Skeletal muscle cell (primary cell): ENCODE measurements at regions not wholly inside any gene's neighbourhood (a gene's known extent, or its start where the extent isn't known, plus 50 kb on each side); places are given as distances from the start of the nearest gene placed in this dataset.
"Not testable (repeated sequence)": the region's sequence is repeated elsewhere in the genome, so short reads cannot be mapped to it uniquely, and the experiment has no call there.

Source experiments
- DNase-seq: peaks from one replicate; pipeline ENCODE4 v3.0.0-alpha.2; 2010; ENCODE audit warnings: low read depth
- H3K4me3 ChIP-seq: 2 replicates; pipeline ENCODE4 v1.5.1; 2011; ENCODE audit warnings: low read depth, mild to moderate bottlenecking, control low read depth, low read length, moderate library complexity

DNA sequence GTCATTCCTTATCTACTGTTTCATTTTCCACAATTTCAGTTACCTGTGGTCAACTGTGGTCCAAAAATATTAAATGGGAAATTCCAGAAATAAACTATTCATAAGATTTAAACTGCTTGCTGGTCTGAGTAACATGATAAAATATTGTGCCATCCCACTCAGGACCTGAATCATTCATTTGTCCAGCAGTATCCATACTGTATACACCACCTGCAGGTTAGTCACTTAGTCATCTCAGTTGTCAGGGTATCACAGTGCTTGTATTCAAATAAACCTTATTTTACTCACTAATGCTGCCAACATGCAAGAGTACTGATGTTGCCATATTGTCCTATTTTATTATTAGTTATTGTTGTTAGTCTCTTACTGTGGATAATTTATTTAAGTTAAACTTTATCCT, 139.7 kb downstream of the FBXO4 start:
- DNase-seq = no peak
- no peak overlapping the region for H3K4me3 ChIP-seq

DNA sequence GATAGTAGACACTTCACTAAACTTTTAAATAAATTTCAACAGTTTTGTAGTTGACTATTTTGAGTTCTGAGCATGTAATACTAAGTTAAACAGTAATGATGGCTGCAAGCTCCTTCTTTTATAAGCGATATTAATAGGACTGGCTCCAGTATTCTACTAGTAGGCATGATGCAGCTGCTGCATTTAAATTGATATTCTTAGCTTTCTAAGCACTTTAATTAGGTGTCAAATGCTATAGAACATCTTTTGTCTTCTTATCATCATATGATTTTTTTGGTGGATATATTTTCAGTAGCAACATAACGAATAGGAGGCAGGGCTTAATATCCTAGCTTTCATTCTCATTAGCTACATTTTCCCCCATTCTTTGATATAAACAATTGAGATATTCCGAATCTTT, 141.1 kb downstream of the FBXO4 start:
- H3K4me3 ChIP-seq = no peak overlapping the region
- DNase-seq = no peak

DNA sequence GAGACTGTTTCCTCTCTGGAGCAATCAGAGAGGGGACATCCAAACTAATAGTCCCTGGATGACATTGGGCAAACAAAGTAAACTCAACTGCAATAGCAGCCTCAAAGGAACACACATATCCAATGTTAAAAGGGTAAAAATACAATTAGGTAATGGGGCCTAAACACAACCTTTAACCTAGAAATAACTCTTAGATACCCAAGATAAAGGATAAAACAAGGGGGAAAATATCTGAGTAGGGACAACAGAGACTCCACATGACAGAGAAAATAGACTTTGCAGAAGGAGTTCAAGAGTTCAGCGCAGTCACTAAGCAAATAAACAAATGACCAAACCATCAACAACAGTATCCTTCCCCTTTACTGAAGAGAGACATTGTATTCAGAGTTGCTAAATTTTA, 149.3 kb downstream of the FBXO4 start:
- no peak overlapping the region for H3K4me3 ChIP-seq
- DNase-seq = no peak

DNA sequence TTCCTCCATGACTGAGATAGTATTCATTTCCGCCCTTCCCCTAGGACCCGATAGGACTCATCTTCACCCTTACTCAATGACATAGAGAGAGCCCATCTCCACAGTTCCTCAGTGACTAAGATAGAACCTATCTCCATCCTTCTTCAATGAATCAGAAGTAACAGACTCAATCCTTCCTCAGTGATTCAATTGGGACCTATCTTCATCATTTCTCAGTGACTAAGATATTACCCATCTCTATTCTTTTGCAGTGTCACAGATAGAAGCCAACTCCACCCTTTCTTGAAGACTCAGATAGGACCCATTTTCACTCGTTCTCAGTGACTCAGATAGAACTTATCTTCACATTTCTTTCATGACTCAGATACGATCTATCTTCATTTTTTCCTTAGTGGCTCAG, 164.6 kb downstream of the FBXO4 start:
- no peak overlapping the region for H3K4me3 ChIP-seq
- DNase-seq = no peak

DNA sequence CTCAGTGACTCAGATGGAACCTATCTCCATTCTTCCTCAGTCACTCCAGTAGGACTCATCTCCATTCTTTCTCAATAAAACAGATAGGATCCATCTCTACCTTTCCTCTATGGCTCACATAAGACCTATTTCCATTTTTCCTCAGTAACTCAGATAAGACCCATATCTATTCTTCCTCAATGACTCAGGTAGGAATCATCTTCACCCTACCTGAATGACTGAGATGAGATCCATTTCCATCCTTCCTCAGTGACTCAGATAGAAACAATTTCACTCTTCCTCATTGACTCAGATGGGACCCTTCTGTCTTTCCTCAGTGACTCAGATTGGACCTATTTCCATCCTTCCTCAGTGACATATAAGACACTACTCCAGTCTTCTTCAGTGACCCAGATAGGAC, 165.1 kb downstream of the FBXO4 start:
- no peak for DNase-seq
- no peak overlapping the region for H3K4me3 ChIP-seq

DNA sequence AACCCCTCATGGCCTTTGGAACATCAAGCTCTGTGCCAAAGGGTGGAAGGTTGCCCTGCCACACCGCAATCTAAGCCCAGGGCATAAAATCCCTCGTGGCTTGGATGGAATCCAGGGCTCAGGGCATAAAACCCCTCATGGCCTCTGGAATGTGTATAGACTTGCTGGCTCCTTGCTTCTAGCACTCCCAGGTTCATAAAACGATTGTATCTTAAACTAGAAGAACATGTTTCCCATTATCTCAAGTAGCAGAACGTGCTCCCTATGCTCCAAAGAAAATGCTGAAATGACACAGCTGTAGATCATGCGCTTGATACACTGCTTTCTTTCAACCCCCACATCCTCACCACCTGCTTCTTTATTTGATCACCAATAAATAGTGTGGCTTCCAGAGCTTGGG, 174.8 kb downstream of the FBXO4 start:
- H3K4me3 ChIP-seq, DNase-seq: not testable (repeated sequence)

DNA sequence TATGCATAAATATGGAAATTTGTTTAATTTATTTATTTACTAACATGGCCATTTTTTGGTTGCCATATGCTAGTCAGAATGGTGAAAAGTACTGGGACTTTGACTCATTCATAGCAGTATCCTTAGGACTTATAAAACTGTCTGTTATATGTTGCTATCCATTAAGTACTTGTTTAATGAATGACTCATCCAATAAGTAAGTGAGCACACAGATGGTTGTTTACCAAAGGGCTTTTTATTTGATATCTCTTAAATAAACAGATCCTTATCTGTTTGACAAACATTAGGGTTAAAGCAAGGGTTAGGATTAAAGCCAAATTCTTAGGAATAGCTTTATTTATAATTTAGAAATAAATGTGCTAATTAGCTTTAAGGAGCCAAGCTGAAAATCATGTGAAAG, 183.4 kb downstream of the FBXO4 start:
- H3K4me3 ChIP-seq = no peak overlapping the region
- DNase-seq = no peak

DNA sequence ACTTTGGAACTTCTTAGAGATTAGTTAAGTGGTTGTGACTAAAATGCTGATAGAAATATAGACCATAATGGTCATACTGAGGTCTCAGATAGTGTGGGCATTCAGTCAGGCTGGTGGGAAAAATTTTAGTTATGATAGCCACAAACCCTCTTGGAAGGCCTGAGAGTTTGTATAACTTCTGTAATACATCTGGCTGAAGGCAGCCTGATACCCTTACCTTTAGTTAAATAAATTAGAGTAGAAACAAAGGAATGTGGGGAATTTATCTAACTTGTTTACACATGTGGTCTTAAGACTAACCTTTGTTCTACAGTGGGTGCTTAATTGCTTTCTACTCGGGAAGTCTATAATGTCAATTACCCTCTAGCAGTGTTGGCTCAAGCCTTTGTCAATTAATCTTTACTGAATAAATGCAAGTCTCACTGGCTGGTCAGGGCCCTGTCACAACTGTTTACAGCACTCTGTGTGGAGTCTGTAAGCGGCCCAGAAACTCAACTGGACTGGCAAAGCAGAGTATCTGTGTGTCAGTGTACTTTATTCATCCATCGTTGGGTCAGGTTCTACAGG, 184.0 kb downstream of the FBXO4 start:
- no peak overlapping the region for H3K4me3 ChIP-seq
- no peak for DNase-seq

DNA sequence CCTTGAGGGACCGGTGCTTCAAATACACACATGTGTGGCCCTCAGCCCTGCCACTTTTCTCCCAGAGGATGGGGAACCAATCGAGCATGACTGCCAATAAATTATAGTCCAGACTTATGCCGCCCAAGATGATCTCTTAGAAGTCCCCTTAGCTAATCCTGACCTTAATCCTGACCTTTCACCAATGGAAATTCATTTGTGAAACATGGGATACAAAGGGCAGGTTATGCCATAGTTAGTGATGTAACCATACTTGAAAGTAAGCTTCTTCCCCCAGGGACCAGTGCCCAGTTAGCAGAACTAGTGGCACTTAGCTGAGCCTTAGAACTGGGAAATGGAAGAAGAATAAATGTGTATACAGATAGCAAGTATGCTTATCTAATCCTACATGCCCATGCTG, 190.6 kb downstream of the FBXO4 start:
- not testable (repeated sequence) for H3K4me3 ChIP-seq, DNase-seq

DNA sequence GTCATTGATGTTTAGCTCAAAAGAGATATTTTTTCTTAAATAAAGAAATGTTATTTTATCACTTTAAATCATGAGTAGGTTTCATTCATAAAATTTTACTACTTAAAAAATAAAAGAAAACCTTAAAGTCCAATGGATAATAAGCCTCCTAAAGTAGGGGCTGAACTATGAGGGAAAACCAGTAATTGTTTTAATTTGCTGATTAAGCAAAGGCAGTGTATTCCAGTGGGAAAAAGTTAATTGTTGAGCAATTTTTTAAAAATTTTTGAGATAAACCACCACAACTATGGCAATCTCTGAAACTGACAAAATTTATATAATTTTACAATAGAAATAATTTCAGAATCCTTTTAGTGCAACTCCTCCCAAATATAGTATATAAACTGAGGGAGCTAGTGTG, 195.0 kb downstream of the FBXO4 start:
- no peak for DNase-seq
- no peak overlapping the region for H3K4me3 ChIP-seq

DNA sequence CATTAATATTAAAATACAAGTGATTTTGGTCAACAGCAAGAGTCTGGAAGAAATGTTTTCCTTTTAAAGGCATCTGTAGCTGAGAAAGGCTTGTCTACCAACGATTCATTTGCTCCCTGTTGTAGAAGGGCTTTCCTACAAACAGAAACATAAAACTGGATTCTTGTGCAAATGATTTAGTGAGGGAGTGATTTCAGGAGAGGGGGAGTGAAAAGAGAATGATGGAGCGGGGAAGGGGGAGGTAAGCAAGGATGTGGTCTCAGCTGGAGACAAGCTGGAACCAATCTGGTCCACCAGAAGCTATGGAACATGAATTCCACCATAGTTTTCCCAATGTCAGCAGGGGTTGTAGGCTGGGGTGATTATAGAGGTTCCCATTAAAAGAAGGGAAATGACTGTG, 196.3 kb downstream of the FBXO4 start:
- DNase-seq = no peak

DNA sequence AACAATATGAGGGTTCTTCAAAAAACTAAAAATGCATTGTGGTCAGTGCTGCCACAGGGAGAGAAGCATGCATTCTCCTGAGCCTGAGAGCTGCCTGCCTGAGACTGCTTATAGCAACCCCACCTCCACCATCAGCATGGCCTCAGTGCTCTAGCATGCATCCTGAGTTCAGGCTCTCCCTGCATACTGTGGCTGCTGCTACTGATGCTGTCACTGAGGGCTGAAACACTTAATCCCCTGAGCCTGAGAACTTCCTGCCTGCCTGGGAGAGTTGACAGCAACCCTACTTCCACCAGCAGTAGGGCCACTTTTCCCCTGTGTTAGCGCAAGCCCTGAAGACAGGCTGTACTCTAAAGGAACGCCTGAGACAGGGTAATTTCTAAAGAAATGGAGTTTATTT, 206.0 kb downstream of the FBXO4 start:
- no peak overlapping the region for H3K4me3 ChIP-seq
- no peak for DNase-seq

More for the DNA sequence above, 196.3 kb downstream of the FBXO4 start:
- no peak overlapping the region for H3K4me3 ChIP-seq

DNA sequence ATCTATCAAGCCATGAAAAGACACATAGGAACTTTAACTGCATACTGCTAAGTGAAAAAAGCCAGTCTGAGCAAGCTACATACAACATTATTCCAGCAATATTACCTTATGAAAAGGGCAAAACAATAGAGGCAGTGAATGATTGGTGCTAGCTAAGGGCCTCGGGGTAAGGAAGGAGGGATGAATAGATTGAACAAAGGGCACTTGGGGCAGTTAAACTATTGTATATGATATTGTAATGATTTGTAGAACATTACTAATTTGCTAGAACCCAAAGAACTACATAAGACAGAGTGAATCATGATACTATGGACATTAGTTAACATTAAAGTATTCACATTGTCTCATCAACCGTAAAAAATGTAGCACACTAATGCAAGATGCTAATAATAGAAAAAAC, 218.3 kb downstream of the FBXO4 start:
- H3K4me3 ChIP-seq = no peak overlapping the region
- DNase-seq = no peak

DNA sequence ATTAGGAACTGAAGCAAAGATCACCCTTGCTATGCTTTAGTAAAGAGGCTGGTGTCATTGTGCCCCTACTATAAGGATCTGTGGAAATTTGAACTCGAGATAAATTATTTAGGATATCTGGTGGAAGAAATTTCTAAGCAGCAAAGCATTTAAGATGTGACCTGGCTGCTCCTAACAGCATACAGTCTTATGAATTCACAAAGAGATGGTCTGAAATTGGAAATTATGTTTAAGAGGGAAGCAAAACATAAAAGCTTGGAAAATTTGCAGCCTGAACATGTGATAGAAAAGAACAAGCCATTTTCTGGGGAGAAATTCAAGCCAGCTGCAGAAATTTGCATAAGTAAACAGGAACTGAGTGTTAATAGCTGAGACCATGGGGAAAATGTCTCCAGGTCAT, 223.7 kb downstream of the FBXO4 start:
- H3K4me3 ChIP-seq = no peak overlapping the region
- DNase-seq = no peak

DNA sequence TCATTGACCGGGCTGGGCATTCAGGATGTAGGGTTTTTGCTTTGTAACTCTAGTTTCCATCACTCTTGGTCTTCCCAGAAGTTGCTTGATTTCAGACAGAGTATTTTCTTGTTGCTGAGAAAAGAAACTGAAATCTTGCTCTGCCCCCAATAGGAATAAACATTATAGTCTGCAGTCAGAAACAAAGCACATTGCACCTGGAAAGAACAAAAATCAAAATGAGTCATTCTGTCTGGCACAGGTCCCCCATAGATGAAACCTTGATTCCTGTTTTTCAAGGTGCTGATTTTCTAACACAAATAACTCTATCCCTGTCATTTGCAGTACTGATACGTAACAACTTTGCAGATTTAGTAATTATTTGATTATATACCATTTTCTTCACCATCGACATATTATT, 232.1 kb downstream of the FBXO4 start:
- H3K4me3 ChIP-seq = no peak overlapping the region
- no peak for DNase-seq

DNA sequence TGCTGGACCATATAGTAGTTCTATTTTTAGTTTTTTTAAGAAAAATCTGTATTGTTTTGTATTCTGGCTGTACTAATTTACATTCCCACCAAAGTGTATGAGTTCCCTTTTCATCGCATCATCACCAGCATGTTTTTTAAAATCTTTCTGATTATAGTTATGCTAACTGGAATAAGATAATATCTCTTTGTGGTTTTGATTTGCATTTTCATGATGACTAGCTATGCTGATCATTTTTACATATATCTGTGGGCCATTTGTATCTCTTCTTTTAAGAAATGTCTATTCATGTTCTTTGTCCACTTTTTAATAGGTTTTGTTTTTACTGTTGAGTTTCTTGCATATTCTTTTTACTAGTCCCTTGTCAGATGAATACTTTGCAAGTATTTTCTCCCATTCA, 238.0 kb downstream of the FBXO4 start:
- DNase-seq = no peak
- no peak overlapping the region for H3K4me3 ChIP-seq

DNA sequence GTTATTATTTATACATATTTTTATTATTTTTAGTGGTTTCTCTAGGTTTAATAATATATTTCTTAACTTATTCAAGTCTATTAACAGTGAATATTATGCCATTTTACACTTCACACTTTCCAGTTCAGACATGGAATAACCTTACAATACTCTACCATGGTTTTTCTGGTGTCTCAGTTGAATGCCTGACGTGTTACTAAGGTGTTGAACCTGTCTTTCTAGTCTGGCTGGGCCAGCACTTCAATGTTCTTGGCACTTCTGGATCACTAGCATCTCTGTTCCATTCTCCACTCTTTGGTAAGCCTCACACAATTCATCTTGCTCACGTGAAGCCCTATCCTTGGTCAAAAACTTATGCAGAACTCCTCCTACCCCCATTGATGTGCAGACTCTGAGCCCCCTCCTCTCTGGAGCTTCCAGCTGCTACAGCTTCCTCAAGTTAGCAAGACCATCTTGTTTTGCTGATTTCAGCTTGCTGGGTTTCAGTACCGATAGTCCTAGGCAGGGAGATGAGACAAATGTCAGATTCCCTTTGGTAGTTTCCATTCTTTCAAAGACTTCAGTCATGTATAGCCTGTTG, 243.1 kb downstream of the FBXO4 start:
- DNase-seq = no peak
- H3K4me3 ChIP-seq = no peak overlapping the region

DNA sequence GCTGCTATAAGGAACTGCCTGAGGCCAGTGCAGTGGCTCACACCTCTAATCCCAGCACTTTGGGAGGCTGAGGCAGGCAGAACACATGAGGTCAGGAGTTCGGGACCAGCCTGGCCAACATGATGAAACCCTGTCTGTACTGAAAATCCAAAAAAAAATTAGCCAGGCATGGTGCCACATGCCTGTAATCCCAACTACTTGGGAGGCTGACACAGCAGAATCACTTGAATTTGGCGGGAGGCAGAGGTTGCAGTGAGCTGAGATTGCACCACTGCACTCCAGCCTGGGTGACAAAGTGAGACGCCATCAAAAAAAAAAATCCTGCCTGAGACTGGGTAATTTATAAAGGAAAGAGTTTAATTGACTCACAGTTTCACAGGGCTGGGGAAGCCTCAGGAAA, 247.1 kb upstream of the GHR start:
- H3K4me3 ChIP-seq, DNase-seq: not testable (repeated sequence)

DNA sequence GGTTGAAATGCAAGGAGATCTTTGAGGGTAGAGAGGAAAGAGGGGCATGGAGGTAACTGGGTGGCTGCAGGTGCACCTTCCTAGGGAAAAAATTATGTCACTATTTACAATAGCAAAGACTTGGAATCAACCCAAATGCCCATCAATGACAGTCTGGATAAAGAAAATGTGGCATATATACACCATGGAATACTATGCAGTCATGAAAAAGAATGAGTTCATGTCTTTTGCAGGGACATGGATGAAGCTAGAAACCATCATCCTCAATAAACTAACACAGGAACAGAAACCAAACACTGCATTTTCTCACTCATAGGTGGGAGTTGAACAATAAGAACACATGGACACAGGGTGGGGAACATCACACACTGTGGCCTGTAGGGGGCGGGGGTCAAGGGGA, 243.4 kb upstream of the GHR start:
- not testable (repeated sequence) for DNase-seq, H3K4me3 ChIP-seq

DNA sequence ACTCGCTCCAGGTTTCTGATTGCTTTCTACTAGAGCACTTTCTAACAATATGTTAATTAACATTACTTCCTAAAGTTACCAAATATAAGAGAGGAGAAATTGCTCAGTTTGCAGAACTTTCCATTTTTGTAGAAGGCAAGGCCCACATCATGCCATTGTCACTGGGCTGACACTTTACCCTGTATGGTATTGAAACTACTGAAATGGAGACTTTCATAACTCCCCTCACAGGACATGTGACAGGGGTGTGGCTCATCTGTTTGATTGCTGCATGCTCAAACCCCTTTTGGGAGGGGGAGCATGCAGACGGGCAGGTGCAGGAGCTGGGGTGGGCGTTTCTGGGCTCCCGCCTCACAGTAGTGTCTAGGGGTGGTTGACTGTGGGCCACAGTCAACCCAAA, 206.3 kb upstream of the GHR start:
- H3K4me3 ChIP-seq = no peak overlapping the region

DNA sequence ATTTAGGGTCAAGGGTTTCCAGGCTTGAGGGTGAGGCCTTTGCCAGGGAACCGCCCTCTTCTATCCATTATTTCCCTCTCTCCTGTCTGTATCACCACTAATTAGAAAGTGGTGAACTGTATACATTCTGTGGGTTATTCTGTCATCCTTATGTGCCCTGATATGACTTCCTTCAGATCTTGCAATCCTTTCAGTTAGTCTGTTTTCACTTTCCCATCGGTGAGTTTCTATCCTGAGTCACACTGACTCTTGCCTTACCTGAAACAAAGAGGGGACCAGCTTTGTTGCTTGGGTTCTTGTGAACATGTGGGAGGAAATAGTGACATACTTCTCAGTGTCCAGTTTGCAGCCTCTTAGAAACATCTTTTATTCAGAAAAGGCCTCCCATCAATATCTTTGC, 205.4 kb upstream of the GHR start:
- no peak for DNase-seq
- no peak overlapping the region for H3K4me3 ChIP-seq

More for the DNA sequence above, 206.3 kb upstream of the GHR start:
- no peak for DNase-seq

DNA sequence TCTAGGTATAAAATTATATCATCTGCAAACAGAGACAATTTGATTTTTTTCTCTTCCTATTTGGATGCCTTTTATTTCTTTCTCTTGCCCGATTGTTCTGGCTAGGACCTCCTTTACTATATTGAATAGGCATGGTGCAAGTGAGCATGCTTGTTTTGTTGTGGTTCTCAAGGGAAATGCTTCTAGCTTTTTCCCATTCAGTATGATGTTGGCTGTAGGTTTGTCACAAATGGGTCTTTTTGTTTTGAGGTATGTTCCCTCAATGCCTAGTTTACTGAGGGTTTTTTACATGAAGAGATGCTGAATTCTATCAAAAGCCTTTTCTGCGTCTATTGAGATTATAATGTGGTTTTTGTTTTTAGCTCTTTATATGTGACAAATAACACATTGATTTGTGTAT, 198.2 kb upstream of the GHR start:
- no peak for DNase-seq
- H3K4me3 ChIP-seq = no peak overlapping the region
